Keratinocyte (primary cell): ENCODE measurements at regions not wholly inside any gene's neighbourhood (a gene's known extent, or its start where the extent isn't known, plus 50 kb on each side); places are given as distances from the start of the nearest gene placed in this dataset.

ENCODE experiments used
- DNase-seq: peaks from one replicate; pipeline ENCODE4 v3.0.0-alpha.2; 2011; ENCODE audit warnings: low read depth, missing footprints, low spot score
- FAIRE-seq: peaks from 2 replicates; lab custom pipeline; 2011; peaks lifted over from hg19 to GRCh38; lab: Jason Lieb, UNC
- H2AFZ ChIP-seq: 2 replicates; pipeline ENCODE4 v1.6.0; 2012; ENCODE audit warnings: low read length, control low read depth, inconsistent platforms; ENCODE audit not compliant: control insufficient read depth
- H3K27ac ChIP-seq: 2 replicates; pipeline ENCODE4 v1.5.1; 2011; ENCODE audit warnings: low read length; ENCODE audit not compliant: control insufficient read depth, insufficient read depth
- H3K27me3 ChIP-seq: 3 replicates; pipeline ENCODE4 v1.6.0; 2011; ENCODE audit warnings: low read length; ENCODE audit not compliant: control insufficient read depth, insufficient read depth; ENCODE audit errors: extremely low read depth
- H3K36me3 ChIP-seq, 2 experiments: 2 replicates in 1 of 2; 3 replicates in 1 of 2; pipeline ENCODE4 v1.5.1; 2011; ENCODE audit warnings: low read length in 2 of 2, mild to moderate bottlenecking in 1 of 2; ENCODE audit not compliant: control insufficient read depth in 2 of 2, insufficient read depth in 2 of 2; ENCODE audit errors: extremely low read depth in 1 of 2
- H3K4me1 ChIP-seq: 3 replicates; pipeline ENCODE4 v1.5.1; 2011; ENCODE audit warnings: low read length; ENCODE audit not compliant: control insufficient read depth, insufficient read depth; ENCODE audit errors: extremely low read depth
- H3K4me2 ChIP-seq: 3 replicates; pipeline ENCODE4 v1.6.0; 2011; ENCODE audit warnings: low read depth, low read length; ENCODE audit not compliant: control insufficient read depth, insufficient read depth; ENCODE audit errors: extremely low read depth
- H3K4me3 ChIP-seq, 3 experiments: fragments of 200-600 bp in 1 of 3; sonication (generic) in 1 of 3; 2 replicates in 2 of 3; 3 replicates in 1 of 3; pipeline ENCODE4 v1.5.1; 2011 to 2016; ENCODE audit warnings: low read length in 3 of 3, mild to moderate bottlenecking in 3 of 3, control low read depth in 2 of 3, inconsistent platforms in 1 of 3, low read depth in 1 of 3, mixed read lengths in 1 of 3, mixed run types in 1 of 3, moderate library complexity in 1 of 3; ENCODE audit not compliant: control insufficient read depth in 2 of 3, insufficient read depth in 2 of 3; ENCODE audit errors: extremely low read depth in 1 of 3
- H3K79me2 ChIP-seq: 2 replicates; pipeline ENCODE4 v1.6.0; 2012; ENCODE audit warnings: low read length; ENCODE audit not compliant: control insufficient read depth, insufficient read depth
- H3K9ac ChIP-seq: 3 replicates; pipeline ENCODE4 v1.6.0; 2011; ENCODE audit warnings: low read length; ENCODE audit not compliant: control insufficient read depth, insufficient read depth; ENCODE audit errors: extremely low read depth
- H3K9me1 ChIP-seq: 3 replicates; pipeline ENCODE4 v1.6.0; 2011; ENCODE audit warnings: low read length; ENCODE audit not compliant: control insufficient read depth, insufficient read depth; ENCODE audit errors: extremely low read depth
- H3K9me3 ChIP-seq: 2 replicates; pipeline ENCODE4 v1.5.1; 2012; ENCODE audit warnings: low read depth, low read length; ENCODE audit not compliant: control insufficient read depth
- H4K20me1 ChIP-seq: 3 replicates; pipeline ENCODE4 v1.6.0; 2011; ENCODE audit warnings: low read length; ENCODE audit not compliant: control insufficient read depth, insufficient read depth; ENCODE audit errors: extremely low read depth
- CTCF ChIP-seq, 3 experiments: IDR thresholded peaks in 1 of 3; conservative IDR thresholded peaks in 1 of 3; optimal IDR thresholded peaks in 1 of 3; 2 replicates in 2 of 3; 3 replicates in 1 of 3; pipeline versions ENCODE3 to v1.5.1; 2011; ENCODE audit warnings: low read length in 3 of 3, mild to moderate bottlenecking in 3 of 3, moderate library complexity in 2 of 3, control low read depth in 1 of 3, inconsistent platforms in 1 of 3; ENCODE audit not compliant: insufficient read depth in 2 of 3; ENCODE audit errors: extremely low read depth in 1 of 3
- EZH2 ChIP-seq: IDR thresholded peaks from one replicate; pipeline ENCODE4 v1.6.1; 2012; ENCODE audit warnings: inconsistent platforms, mild to moderate bottlenecking, low read length, moderate library complexity
- dilution Hi-C: fragments of 300-500 bp; cut with MboI; formaldehyde crosslinking; loops from one replicate; pipeline ENCODE4 v1.7.0; 2020; ENCODE audit warnings: low sequenced_read_pairs; ENCODE audit not compliant: extremely low pct_ligation_motif_present

GRCh38 chr5:61816585-61817450 is 484.8 kb downstream of the ZSWIM6 start:
- Histone ChIP-seq H3K4me1 (peaks cover 16% of the 10 kb centered on the region), H3K27ac (no peak overlapping the region), H3K9ac (no peak overlapping the region), H4K20me1 (no peaks in the 10 kb centered on the region), H3K9me1 (no peaks in the 10 kb centered on the region), H3K36me3 (no peaks in the 10 kb centered on the region), H3K79me2 (no peaks in the 10 kb centered on the region), H2AFZ (peak overlapping the region; percentile 4), H3K9me3 (no peaks in the 10 kb centered on the region), H3K27me3 (no peaks in the 10 kb centered on the region), H3K4me2 (peak overlapping the region; percentile 62), H3K4me3 (no peak overlapping the region)
- FAIRE-seq: peak; percentile 60
- dilution Hi-C loops: no loop called here
- TF ChIP-seq EZH2: no peak
- no peak for TF ChIP-seq CTCF (optimal IDR thresholded peaks at IDR 0.05 in 1 of 3, IDR thresholded peaks at IDR 0.05 in 1 of 3, conservative IDR thresholded peaks at IDR 0.05 in 1 of 3; ENCODE audit: extremely low read depth in 1 of 3, insufficient read depth in 2 of 3, low read length in 3 of 3)
- DNase-seq: no peak

GRCh38 chr5:61817472-61818326 is 485.6 kb downstream of the ZSWIM6 start:
- H4K20me1 ChIP-seq: no peaks in the 10 kb centered on the region
- H3K9me3 ChIP-seq: no peaks in the 10 kb centered on the region
- DNase-seq: no peak
- FAIRE-seq: peak; percentile 84
- H3K27ac ChIP-seq: no peak overlapping the region
- peaks cover 16% of the 10 kb centered on the region for H3K4me1 ChIP-seq
- TF ChIP-seq CTCF (optimal IDR thresholded peaks at IDR 0.05 in 1 of 3, IDR thresholded peaks at IDR 0.05 in 1 of 3, conservative IDR thresholded peaks at IDR 0.05 in 1 of 3; ENCODE audit: extremely low read depth in 1 of 3, insufficient read depth in 2 of 3, low read length in 3 of 3) (peak; percentile 75 to 85 (median 84)), EZH2 (no peak)
- no peaks in the 10 kb centered on the region for H3K27me3 ChIP-seq
- dilution Hi-C loops: no loop called here
- no peaks in the 10 kb centered on the region for H3K36me3 ChIP-seq
- no peak overlapping the region for H3K4me3 ChIP-seq
- no peaks in the 10 kb centered on the region for H3K9me1 ChIP-seq
- H3K4me2 ChIP-seq: peak overlapping the region; percentile 62
- H3K79me2 ChIP-seq: no peaks in the 10 kb centered on the region
- no peak overlapping the region for H3K9ac ChIP-seq
- H2AFZ ChIP-seq: peak overlapping the region; percentile 4
